HG03565 (cell line): ENCODE measurements at regions not wholly inside any gene's neighbourhood (a gene's known extent, or its start where the extent isn't known, plus 50 kb on each side); places are given as distances from the start of the nearest gene placed in this dataset.
"Not testable (repeated sequence)": the region's sequence is repeated elsewhere in the genome, so short reads cannot be mapped to it uniquely, and the experiment has no call there.

Source experiments
- ATAC-seq: cut with Tn5 transposase; IDR thresholded peaks from one replicate; pipeline ENCODE4 v1.9.1; 2021; ENCODE audit warnings: mild to moderate bottlenecking, moderate library complexity; ENCODE audit not compliant: unreplicated experiment

DNA sequence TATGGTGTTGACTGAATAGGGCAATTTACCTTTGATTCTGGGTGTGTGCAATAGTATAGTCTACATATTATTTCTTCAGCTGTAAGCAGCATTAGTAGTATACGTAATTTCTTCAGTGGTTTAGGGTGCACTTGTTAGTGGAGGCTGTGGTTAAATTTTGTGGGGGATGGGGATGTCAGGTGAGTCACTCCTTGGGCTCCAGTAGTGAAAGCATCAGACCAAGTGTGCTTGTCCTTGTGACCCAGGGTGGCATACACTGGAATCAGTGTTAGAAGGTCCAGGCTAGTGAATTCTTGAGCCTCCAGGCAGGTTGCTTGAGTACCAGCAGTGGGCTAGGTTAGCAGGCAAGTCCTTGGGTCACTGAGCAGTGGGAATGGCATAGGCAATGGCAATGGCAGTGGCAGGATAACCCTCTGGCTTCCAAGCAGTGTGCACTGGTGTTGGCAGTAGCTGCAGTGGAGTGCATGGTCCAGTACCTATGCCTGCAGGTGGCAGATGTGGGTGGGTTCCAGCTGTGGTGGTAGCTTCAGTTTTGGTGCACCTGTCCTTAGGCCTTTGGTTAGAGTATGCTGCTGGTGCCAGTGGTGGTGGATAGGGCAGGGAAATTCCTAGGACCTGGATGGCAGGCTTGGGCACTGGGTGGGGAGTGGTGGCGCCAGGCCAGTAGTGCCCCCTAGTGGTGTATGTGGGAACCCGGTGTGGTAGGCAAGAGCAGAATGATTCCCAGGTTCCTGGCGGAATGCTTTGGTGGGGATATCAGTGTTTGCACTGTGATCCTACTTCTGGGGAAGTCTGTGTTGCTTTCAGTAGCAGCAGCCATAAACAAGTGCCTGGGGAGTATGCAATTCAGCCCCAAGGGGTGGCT, 531.0 kb downstream of the SMARCA1 start:
- ATAC-seq: no peak

DNA sequence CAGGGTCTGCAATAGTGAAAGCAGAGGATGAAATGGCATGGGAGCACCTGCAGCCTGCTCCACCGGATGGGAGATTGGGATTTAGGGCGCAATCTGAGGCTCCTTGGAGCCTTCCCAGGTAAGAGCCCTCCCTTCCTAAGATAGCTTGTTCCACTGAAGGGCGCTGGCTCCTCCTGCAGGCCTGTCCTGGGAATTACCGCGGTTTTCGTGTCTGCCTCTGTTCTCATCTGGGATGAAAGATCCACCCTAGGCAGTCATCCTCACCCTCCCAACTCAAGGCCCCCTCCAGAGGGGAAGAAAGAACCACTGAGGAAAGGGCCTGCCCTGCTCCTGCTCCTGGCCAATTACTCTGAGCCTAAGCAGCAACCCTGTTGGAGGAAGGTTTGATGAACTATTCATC, 547.5 kb downstream of the SMARCA1 start:
- no peak for ATAC-seq

DNA sequence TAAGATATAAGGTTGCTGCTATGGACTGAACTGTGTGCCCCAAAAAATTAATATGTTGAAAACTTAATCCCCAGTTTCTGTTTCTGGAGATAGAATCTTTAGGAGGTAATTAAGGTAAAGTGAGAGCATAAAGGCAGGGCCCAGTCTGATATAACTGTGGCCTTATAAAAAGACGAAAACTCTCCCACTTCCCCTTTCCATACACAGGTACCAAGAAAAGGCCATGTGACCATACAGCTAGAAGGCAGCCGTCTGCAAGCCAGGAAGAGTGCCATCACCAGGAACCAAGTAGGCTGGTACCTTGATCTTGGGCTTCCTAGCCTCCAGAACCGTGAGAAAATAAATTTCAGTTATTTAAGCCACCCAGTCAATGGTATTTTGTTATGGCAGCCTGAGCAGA, 550.3 kb downstream of the SMARCA1 start:
- ATAC-seq: no peak

DNA sequence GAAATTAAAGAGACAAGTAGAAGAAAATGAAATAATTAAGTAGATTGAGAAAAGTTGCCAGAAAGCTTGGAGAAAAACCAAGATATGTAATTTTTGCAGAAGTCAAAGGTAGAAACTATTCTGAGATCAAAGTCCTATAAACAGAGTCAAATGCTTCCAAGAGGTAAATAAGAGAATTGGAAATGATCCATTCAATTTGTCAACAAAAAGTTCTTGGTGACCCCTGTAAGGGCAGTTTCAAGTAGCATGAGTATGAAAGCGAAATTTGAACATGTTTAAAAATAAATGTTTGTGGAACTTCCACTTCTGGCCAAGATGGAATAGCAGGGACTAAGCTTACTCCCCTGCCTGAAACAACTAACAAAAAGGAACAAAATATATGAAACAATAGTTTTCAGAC, 562.0 kb downstream of the SMARCA1 start:
- ATAC-seq: no peak

DNA sequence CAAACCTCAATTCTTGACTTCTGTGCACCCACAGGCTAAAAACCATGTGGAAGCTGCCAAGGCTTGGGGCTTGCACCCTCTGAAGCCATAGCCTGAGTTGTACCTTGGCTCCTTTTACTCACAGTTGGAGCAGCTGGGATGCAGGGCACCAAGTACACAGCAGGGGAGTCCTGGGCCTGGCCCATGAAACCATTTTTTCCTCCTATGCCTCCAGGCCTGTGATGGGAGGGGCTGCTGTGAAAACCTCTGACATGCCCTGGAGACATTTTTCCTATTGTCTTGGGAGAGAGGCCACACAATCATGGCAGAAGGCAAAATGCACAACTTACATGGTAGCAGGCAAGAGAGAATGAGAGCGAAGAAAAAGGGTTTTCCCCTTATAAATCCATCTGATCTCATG, 568.6 kb downstream of the SMARCA1 start:
- ATAC-seq: not testable (repeated sequence)

DNA sequence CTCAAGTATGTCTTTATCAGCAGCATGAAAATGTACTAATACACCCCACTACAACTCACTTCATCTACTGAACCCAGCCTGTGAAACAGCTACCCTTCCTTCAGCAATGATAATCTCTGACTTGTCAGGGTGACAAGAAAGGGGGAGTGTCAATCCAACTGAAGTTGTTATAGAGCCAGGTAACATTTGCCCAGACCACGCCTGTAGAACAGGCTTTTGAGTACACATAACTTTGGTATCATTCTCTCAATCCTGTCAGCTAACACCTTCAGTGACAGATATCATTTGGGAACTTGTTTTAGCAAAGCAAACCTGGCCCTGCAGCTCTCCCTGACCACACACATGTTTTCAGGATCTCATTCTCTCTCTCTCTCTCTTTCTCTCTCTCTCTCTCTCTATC, 592.2 kb downstream of the SMARCA1 start:
- ATAC-seq: no peak

DNA sequence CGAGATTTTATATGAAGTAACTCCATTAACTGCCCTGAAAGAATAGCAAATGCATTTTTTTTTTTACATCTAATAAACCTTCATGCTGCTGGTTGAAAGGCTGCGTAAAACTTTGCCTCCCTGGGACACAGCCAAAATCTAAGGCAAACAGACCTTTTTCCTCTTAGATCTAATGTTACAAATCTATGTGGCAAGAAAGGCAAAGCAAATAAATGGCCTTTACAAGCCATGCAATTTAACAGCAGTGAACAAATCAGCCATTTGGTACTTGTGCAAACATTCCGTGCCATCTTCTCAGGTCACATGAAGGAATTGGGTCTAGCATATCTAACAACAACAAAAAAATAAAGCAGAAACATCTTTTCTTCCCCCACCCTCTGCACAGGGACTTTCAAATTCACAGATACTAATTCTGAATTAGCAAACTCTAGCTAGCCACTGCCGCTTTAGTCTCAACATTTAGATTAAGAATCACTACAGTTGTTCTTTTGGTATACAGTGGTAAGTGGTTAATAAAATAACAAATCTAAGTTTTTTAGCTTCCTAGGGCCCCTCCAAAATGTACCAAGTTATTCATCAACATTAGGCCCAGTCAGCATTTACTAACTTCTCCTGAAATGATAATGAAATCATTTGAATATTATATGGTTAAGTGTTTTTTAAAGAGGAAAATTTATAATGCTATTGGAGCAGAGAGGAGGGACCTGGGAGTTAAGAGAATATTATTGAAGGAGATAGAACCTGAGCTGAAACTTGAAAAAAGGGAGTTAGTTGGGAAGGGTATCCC, 593.8 kb downstream of the SMARCA1 start:
- no peak for ATAC-seq

DNA sequence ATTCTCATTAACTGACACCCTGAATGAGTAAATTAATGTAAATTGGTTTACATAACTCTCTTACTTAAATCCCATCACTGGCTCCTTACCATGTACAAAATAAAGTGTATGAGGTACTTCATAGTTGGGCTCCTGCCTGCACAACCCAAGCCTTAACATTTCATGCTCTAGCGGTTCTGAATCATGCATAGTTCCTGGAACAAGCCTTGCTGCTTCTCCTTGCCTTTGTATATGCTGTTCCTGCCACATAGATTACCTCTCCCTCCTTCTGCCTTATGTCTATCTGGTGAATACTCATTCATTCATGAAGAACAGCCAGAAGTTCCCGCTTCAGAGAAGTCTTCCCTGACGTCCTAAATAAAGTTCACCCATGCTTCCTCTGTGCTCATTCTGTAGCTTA, 594.7 kb downstream of the SMARCA1 start:
- ATAC-seq: no peak

DNA sequence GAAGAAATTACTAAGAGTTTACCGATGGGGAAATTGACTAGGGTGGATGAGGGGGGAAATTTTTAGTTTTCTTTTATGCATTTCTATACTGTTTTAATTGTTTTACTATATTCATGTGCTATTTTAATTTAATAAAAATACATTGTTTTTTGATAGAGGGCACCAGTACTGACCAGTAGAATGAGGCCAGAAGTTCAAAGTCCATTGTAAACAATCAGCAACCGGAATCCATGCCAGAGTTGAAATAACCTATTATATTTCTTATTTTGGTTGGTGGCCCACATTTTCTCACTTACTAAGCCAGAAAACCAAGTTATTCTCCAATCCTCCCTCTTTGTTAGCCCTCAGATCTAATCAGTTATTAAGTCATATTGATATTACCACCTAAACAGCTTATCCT, 595.9 kb downstream of the SMARCA1 start:
- no peak for ATAC-seq

DNA sequence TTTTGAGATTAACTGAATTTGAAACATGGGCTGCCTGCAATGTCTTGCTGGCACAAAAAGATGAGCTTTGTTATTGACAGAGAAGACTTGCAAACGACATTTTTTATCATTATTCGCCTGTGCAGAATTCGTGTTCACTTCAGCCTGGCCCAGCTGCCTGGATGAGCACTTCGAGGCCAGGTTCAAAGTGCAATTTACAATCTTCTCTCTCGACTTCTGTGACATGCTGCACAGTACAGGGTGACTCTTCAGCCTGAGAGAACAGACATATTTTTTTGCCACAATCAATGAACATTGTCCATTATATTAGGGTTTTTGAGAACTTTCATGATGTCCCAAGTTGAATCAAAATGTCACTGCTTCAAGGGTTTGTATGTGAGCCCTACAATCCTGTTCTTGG, 616.5 kb downstream of the SMARCA1 start:
- no peak for ATAC-seq

DNA sequence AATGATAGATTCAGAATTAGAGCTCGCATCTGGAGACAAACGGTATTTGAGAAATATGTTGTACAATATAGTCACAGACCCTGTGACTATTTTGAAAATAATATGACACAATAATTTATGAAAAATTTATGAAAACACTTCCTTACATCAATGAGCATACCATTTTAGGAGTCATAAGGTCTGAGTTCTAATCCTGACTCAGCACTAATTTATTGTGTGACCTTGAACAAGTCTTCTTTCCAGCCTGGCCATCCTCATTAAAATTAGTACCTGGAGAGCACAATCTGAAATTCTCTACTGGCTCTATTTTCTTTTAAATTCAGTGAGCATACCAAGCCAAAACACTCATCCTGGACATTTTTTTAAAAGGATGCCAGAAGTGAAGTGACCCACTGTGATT, 622.3 kb downstream of the SMARCA1 start:
- ATAC-seq: no peak

DNA sequence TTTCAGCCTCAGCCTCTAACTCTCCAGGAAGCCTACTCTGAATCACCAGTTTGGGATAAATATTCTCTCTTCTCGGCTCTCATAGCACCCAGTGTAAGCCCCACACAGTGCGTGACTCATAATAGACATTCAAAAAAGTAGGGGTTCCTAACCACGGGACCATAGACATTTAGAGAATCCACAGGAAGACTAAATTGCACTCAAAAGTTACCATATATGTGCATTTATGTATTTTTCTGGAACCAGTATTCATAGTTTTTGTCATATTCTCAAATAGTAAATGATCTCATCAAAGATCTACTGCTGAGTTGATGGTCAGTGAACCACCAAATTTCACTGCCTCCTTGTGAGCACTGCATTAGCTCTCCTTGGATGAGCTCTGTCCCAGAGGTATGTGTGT, 625.7 kb downstream of the SMARCA1 start:
- no peak for ATAC-seq

DNA sequence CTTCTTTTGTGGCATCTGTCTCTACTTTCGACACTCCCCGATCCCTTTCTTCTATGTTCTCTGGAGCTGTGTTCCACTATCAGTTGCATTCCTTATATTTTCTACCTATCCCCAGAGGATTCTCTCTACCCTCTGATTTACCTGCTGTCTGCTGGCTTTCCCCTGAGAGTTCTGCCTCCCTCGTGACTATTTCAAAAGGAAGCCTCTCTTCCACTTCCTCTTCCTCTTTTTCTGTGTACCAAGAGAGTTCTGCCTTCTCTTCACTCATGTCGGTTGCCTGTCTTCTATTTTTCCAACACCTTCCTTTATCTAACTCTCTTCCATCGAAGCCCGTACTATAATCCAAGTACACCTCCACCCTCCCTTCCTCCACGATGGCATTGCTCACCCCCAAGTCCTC, 631.7 kb downstream of the SMARCA1 start:
- no peak for ATAC-seq

DNA sequence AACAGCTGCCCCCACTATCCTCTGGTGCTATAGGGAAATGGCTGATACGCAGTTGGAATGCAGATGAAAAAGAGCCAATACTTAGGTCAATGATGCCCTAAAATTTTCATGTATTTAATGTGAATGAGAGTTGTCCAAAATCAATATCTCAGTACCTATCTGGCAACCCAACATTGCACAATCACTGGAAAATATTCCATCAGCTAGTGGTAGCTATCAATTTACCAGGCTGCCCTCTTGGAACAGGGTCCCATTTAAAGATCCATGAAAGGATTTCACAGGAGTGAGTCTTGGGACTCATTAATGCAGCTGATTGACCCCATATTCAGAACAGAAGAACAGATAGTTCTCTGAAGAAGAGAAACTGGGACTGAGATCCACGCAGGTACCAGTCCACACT, 638.9 kb downstream of the SMARCA1 start:
- ATAC-seq: no peak

DNA sequence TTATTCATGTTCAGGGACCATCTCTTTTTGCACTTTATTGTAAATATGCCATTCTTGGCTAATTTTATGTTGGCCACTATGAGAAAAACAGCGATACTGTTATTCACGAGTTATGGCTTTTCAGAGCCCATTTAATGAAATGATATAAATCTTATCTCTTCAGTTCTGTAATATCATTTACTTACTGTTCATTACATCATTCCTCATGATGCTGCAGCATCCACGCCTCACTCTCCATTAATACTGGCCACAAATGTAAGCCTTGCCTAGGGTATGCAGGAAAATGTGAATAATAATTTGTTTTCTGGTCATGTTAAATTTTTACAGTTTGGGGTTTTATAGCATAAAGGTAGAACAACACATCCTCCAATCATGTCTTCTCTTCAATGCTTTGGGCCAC, 639.6 kb downstream of the SMARCA1 start:
- ATAC-seq: no peak

DNA sequence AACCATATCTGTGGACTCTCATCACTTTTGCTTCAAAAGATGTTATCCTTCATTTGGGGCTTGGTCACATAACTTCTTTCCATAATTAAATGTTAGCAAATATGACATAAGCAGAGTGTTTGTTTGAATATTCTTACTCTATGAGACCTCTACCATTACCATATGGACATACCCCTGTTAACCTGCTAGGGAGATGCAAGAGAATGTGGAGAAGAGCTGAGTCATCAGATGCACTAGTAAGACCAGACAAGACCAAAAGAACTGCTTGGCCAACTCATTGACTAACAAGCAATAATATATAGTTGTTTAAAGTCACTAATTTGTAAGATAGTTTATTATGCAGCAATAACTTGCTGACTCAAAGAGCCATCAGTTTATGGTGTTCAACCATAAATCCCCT, 652.9 kb downstream of the SMARCA1 start:
- ATAC-seq: no peak

DNA sequence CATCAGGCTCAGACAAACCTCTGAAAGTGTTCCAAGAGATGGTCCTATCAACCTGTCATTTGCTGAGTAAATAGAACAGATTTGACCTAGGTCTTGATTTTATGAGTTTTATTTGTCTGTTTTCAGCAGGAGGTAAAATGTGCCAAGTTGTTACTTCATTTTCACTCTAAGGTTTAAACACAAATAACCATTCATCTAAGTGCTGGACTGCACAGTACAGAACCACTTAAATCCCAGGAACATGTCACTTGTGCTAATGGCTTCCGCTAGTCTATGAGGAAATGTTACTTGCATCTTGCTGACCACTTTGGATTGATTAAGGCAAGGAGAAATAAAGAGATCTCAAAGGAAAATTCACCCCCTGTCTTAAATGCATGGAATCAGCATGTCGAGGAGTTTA, 660.7 kb downstream of the SMARCA1 start:
- ATAC-seq: no peak

DNA sequence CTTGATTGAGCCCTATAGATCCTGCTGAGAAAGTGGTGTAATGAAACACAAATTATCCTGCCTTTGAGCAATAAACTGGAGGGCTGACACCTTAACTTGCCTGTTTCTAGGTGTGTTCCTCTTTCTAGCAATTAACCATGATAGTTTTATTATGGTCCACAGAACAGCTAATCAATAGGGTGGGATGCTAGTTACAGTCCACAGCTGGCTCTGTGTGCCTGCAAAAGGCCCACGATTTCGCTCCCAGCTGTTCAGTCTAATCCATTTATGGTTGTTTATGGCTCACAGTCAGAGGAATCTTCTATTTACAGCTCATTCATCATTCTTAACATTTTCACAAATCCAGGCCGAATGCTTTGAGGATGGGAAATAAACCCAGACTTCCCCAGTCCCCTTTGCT, 674.9 kb downstream of the SMARCA1 start:
- no peak for ATAC-seq

DNA sequence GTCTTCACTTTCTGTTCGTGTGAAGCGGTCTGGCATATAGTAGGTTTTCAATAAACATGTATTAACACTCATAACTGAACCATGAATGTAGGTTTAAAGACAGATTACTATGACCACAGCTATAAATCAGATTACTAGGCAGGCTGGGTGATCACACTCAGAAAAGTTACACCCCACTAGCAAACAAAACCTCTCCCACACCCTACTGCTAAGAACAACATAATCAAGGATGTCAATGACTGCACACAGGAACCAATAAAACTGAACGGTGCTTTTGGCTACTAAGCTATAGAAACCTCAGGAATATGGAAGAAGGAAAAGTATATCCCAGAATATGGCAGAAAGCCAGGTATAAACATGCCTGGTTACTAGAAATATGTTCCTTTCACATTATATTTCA, 676.9 kb downstream of the SMARCA1 start:
- no peak for ATAC-seq

DNA sequence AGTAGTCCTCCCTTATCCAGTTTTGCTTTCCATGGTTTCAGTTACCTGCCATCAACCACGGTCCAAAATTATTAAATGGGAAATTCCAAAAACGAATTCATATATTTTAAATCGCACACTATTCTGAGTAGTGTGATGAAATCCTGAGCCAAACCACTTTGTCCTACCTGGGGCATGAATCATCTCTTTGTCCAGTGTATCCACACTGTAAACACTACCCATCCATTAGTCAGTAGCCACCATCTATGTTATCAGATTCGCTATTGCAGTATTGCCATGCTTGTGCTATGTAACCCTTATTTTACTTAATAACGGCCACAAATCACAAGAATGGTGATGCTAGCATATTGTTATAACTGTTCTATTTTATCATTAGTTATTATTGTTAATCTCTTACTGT, 704.6 kb downstream of the SMARCA1 start:
- no peak for ATAC-seq

DNA sequence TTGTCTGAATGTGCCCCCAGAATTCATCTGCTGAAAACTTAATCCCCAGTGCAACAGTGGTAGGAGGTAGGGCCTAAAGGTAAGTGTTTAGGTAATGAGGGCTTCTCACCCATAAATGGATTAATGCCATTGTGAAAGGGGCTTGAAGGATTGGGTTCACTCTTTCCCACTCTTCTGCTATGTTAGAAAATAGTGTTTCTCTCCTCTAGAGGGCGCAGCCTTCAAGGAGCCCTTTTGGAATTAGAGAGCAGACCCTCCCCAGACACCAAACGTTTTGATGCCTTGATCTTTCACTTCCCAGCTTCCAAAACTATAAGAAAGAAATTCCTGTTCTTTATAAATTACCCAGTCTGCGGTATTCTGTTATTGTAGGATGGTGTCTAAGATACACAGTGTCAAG, 706.4 kb downstream of the SMARCA1 start:
- ATAC-seq: no peak

DNA sequence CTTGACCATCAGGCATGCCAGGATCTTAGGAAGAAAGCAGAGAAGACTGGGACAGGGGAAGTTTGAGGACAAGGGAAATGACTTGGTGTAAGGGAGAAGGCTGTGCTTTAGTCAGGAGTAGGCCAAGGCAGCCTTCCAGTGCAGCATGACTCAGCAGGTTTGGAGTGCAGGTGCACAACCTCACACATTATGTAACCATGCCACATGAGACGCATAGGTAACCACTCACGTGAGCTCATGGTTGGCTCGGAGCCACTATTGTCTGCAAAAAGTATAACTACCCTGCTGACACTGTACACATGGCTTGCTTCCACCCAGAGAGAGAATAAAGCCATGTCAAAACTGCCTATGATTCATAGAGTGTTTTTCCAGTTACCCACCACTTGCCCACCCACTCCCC, 715.9 kb downstream of the SMARCA1 start:
- no peak for ATAC-seq
